ENCODE measurements at regions not wholly inside any gene's neighbourhood (a gene's known extent, or its start where the extent isn't known, plus 50 kb on each side); places are given as distances from the start of the nearest gene placed in this dataset.

- Histone ChIP-seq H3K27ac (ENCODE audit: control insufficient read depth, insufficient read depth) (no peak overlapping the region), H3K79me2 (ENCODE audit: control insufficient read depth, insufficient read depth, low read length) (no peaks in the 10 kb centered on the region), H3K4me3 (no peak overlapping the region), H3K9me3 (replicated peaks; ENCODE audit: control insufficient read depth, insufficient read depth, low read length) (no peaks in the 10 kb centered on the region), H3K9ac (ENCODE audit: control insufficient read depth, insufficient read depth, low read length) (no peak overlapping the region), H3K36me3 (ENCODE audit: control insufficient read depth in 2 of 2, insufficient read depth in 2 of 2, low read length in 1 of 2) (no peaks in the 10 kb centered on the region), H2AFZ (ENCODE audit: control insufficient read depth, low read depth, low read length) (no peak overlapping the region), H3K4me1 (ENCODE audit: control insufficient read depth, insufficient read depth, low read length) (no peaks in the 10 kb centered on the region), H3K27me3 (replicated peaks in 1 of 2; ENCODE audit: control insufficient read depth in 2 of 2, insufficient read depth in 2 of 2, low read length in 1 of 2) (no peaks in the 10 kb centered on the region; a peak in 1 of 4 replicates), H3K4me2 (ENCODE audit: control insufficient read depth, insufficient read depth) (no peak overlapping the region), H4K20me1 (ENCODE audit: control insufficient read depth, insufficient read depth) (no peaks in the 10 kb centered on the region)
- 48% methylated on average over 5 of the region's 5 CpGs for WGBS (ENCODE audit: insufficient coverage, insufficient replicate concordance, low lambda C conversion rate, missing lambda C conversion rate)
- POLR2A ChIA-PET: no interaction called here
- no TSS peak for BruUV-seq (replicated peaks)
- RAD21 ChIA-PET (ENCODE audit: unreplicated experiment): interaction anchor here (0.6 to 2.2 kb wide), 10 partner anchors 13 to 850 kb away, joined by 3 to 12 read pairs (median 4); no protein-coding TSS in a partner anchor
- no peak for ATAC-seq
- no peak for FAIRE-seq
- no peak for DNase-seq (ENCODE audit: low read depth, low spot score)
- intact Hi-C loops (cut with micrococcal nuclease; ENCODE audit: unreplicated experiment): loop anchor here (1.0 to 10.0 kb wide), 4 partner anchors 123 to 885 kb away; no protein-coding TSS in a partner anchor
- CTCF ChIA-PET: interaction anchor here (0.9 to 3.5 kb wide), 30 partner anchors 7 to 900 kb away, joined by 3 to 35 read pairs (median 4); no protein-coding TSS in a partner anchor
- SMC1A ChIA-PET (ENCODE audit: uncharacterized antibody, unreplicated experiment): interaction anchor here (0.5 to 2.5 kb wide), 19 partner anchors 12 to 1823 kb away, joined by 3 to 13 read pairs (median 5); no protein-coding TSS in a partner anchor
- TF ChIP-seq RCOR1 (conservative IDR thresholded peaks at IDR 0.05; ENCODE audit: low read depth, low read length) (no peak), HDGF (IDR thresholded peaks at IDR 0.05) (no peak), RELB (IDR thresholded peaks at IDR 0.05; ENCODE audit: low read depth) (no peak), CBX5 (IDR thresholded peaks at IDR 0.05; ENCODE audit: low read depth) (no peak), BACH1 (IDR thresholded peaks at IDR 0.05; ENCODE audit: borderline replicate concordance) (no peak), DPF2 (IDR thresholded peaks at IDR 0.05) (no peak)
- in situ Hi-C loops (cut with MboI): loop anchor here (10.0 to 25.0 kb wide), 2 partner anchors 415 to 682 kb away; no protein-coding TSS in a partner anchor
Observed at GRCh38 chr1:88179943-88180342, 504.1 kb upstream of the PKN2 start.

Measured in GM12878 (cell line).